ENCODE measurements at regions not wholly inside any gene's neighbourhood (a gene's known extent, or its start where the extent isn't known, plus 50 kb on each side); places are given as distances from the start of the nearest gene placed in this dataset.
"Not testable (repeated sequence)": the region's sequence is repeated elsewhere in the genome, so short reads cannot be mapped to it uniquely, and the experiment has no call there.

DNA sequence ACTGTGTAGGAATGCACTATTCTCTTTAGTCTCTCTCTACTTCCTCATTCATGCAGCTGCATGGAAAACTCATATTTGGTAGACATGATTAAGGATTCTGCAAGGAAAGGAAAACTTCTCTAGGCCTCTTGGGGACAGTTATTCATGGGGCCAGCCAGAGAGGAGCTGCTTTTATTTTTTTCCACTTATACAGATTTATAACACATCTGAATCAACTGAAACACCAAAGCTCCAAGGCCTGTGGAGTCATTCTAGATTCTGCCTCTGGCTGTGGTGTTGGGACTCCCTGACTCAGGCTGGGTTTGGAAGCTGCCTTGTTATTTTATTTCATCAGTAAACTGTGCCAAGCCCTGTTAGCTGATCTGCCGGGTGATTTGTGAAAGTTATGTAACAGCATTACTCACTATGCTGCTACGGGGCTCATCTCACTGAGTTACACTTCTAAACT lies 83.9 kb upstream of the EDEM3 start:
- TF ChIP-seq CTCF (conservative IDR thresholded peaks at IDR 0.05; ENCODE audit: low read length) = no peak; the same call in 1 of the 2 replicates
- peak; percentile 98 for DNase-seq (ENCODE audit: low read depth)
- H3K4me3 ChIP-seq (ENCODE audit: low read length) = no peak overlapping the region

DNA sequence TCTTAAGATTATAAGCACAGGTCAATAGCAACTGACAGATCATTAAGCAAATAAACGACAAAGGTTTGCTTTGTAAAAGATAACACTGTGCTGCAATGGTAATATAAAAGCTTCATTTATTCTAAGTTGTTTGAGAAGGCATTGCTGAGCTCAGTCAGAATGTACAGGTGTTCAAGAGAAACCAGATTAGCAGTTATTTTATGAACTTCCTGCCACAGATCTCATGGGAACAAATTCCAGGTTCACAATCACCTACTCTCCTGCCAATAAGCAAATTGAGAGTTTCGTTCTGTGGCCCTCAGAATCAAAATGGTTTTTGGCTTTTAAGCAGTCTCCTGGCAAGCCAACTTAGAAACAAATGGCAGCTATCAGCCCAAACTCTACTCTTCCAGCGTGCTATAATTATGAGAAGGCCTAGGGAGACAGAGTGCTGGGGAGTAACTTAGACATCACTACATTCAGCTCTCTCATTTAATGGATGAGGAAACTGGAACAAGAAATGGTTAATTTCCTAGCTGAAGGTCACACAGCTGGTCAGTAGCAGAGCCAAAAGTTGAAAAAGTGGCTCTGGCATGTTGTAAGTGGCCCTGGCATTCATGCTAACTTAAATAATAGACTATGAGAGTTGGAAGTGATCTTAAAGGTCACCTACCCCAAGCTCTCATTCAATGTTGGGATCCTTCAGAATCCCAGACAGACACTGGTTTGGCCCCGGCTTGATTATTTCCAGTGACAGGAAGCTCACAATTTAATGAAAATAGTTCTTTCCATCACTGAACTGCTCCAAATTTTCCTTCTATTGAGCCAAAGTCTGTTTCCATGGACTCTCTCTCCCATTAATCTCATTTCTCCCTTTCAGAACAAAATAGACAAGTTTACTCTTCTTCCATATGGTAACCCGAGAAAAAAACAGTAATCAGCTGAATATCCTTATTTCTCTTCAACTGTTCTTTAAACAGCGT lies 82.6 kb upstream of the EDEM3 start:
- H3K4me3 ChIP-seq (ENCODE audit: low read length) = no peak overlapping the region
- TF ChIP-seq CTCF (conservative IDR thresholded peaks at IDR 0.05; ENCODE audit: low read length) = no peak
- no peak for DNase-seq (ENCODE audit: low read depth)

DNA sequence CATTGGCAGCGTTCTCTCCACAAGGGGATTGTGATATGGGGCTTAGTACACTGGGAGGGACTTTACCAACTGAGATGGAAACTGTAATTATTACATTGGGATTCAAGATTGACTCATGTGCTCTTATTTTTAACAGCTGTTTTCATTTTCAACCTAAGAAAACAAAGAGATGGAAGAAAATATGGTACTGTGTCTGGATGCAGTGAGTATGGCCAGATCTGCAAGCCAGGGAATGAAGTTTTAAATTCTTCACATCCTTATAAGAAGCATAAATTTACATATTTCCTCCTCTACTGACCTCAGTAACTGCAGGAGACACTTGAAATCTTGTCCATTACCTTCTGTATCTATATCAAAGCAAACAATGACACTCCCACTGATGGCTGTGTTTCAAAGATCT lies 81.5 kb upstream of the EDEM3 start:
- peak; percentile 63 for DNase-seq (ENCODE audit: low read depth)
- H3K4me3 ChIP-seq (ENCODE audit: low read length) = no peak overlapping the region
- no peak for TF ChIP-seq CTCF (conservative IDR thresholded peaks at IDR 0.05; ENCODE audit: low read length)

- DNase-seq (ENCODE audit: low read depth); H3K4me3 ChIP-seq (ENCODE audit: low read length): not testable (repeated sequence)
Observed at GRCh38 chr1:184833994-184834393, 79.3 kb upstream of the EDEM3 start.

DNA sequence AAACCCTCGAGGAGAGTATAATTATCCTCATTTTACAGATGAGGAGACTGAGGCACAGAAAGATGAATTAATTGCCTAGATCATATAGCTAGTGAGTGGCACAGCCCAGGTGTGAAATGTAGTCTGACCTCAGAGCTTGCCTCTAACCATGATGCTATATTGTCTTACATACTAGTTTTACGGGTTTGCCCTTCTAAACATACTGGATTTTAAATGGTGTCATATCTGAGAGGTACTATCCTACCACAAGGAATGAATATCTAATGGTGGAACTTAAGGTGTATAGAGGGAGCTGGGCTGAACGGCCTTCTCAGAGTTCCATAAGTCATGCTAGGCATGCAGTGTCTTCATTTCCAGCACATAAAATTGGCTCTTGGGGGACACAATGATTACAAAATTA lies 77.9 kb upstream of the EDEM3 start:
- no peak for DNase-seq (ENCODE audit: low read depth)
- no peak overlapping the region for H3K4me3 ChIP-seq (ENCODE audit: low read length)
- TF ChIP-seq CTCF (conservative IDR thresholded peaks at IDR 0.05; ENCODE audit: low read length) = no peak

DNA sequence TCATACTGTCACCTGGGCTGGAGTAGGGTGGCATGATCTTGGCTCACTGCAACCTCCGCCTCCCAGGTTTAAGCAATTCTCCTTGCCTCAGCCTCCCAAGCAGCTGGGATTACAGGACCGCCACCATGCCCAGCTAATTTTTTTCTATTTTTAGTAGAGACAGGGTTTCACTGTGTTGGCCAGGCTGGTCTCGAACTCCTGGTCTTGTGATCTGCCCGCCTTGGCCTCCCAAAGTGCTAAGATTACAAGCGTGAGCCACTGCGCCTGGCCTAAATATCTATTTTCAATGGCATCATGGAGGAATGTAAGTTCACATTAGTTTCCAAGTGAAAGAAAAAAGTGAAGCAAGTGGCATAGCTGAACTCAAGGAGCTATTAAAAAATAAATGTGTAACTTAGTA lies 74.8 kb upstream of the EDEM3 start:
- not testable (repeated sequence) for H3K4me3 ChIP-seq (ENCODE audit: low read length); DNase-seq (ENCODE audit: low read depth)

GRCh38 chr1:184828369-184828717 lies 73.7 kb upstream of the EDEM3 start:
- no peak overlapping the region for H3K4me3 ChIP-seq (ENCODE audit: low read length)
- no peak for DNase-seq (ENCODE audit: low read depth)
- no peak for TF ChIP-seq CTCF (conservative IDR thresholded peaks at IDR 0.05; ENCODE audit: low read length)

GRCh38 chr1:184827600-184828368 lies 73.1 kb upstream of the EDEM3 start:
- peak; percentile 63 for DNase-seq (ENCODE audit: low read depth)
- TF ChIP-seq CTCF (conservative IDR thresholded peaks at IDR 0.05; ENCODE audit: low read length) = no peak
- no peak overlapping the region for H3K4me3 ChIP-seq (ENCODE audit: low read length)
